Heart right ventricle (tissue), 16 donors: ENCODE measurements at regions not wholly inside any gene's neighbourhood (a gene's known extent, or its start where the extent isn't known, plus 50 kb on each side); places are given as distances from the start of the nearest gene placed in this dataset.
"Not testable (repeated sequence)": the region's sequence is repeated elsewhere in the genome, so short reads cannot be mapped to it uniquely, and the experiment has no call there.

Experiments used
- ATAC-seq, 8 donors: fragments of 200-7000 bp; cut with Tn5 transposase; one replicate each; pipeline ENCODE4 v1.9.1; 2020; ENCODE audit warnings: mild to moderate bottlenecking in 8 of 8, moderate library complexity in 8 of 8, moderate number of reproducible peaks in 1 of 8
- DNase-seq, 2 donors: peaks; one replicate each; pipeline ENCODE4 v3.0.0-alpha.2; 2020
- H3K27ac ChIP-seq, 10 donors: fragments of 200-600 bp; sonication (generic) in 2 of 10; one replicate each; pipeline versions ENCODE4 v1.5.0 to v1.8.0; 2020 to 2022; ENCODE audit warnings: mild to moderate bottlenecking in 3 of 10
- H3K27me3 ChIP-seq, 7 donors: fragments of 200-600 bp; one replicate each; pipeline ENCODE4 v1.8.0; 2021 to 2022; ENCODE audit warnings: mild to moderate bottlenecking in 2 of 7
- H3K36me3 ChIP-seq, 9 donors: fragments of 200-600 bp; sonication (generic) in 1 of 9; one replicate each; pipeline versions ENCODE4 v1.5.0 to v1.8.0; 2020 to 2022; ENCODE audit warnings: mild to moderate bottlenecking in 2 of 9
- H3K4me1 ChIP-seq, 9 donors: fragments of 200-600 bp; sonication (generic) in 1 of 9; one replicate each; pipeline versions ENCODE4 v1.5.0 to v1.8.0; 2020 to 2022; ENCODE audit warnings: mild to moderate bottlenecking in 4 of 9
- H3K4me3 ChIP-seq, 10 donors: fragments of 200-600 bp; sonication (generic) in 2 of 10; one replicate each; pipeline versions ENCODE4 v1.5.0 to v1.8.0; 2020 to 2022; ENCODE audit warnings: mild to moderate bottlenecking in 7 of 10, moderate library complexity in 2 of 10
- H3K9me3 ChIP-seq, 11 donors: fragments of 200-600 bp in 10 of 11; sonication (generic) in 2 of 11; one replicate each; pipeline versions ENCODE4 v1.5.0 to v1.8.0; 2013 to 2022; ENCODE audit warnings: mild to moderate bottlenecking in 2 of 11, control low read depth in 1 of 11, moderate library complexity in 1 of 11
- CTCF ChIP-seq, 9 donors: fragments of 200-600 bp; sonication (generic) in 2 of 9; IDR thresholded peaks; one replicate each; pipeline versions ENCODE4 v1.5.0 to v1.8.0; 2021 to 2022; ENCODE audit warnings: antibody characterized with exemption in 9 of 9, mild to moderate bottlenecking in 5 of 9, moderate library complexity in 1 of 9
- WGBS, 2 donors: extraction: QIAGEN DNeasy Blood & Tissue Kit; methylation state at CpG; one replicate each; pipeline ENCODE4 v1.1.7; 2013; ENCODE audit warnings: inconsistent platforms in 1 of 2; 5-methylcytosine and 5-hydroxymethylcytosine counted together
- intact Hi-C, 10 donors: fragments of 100-400 bp; cut with DNase I; formaldehyde crosslinking; loops; one replicate each; pipeline versions ENCODE4 v1.11.1 to v1.14.2; 2022
- donor health status: Arrhythmogenic right ventricular cardiomyopathy.
- donor health status: ischemic (EF 13 %, LVEDD 7.1; RV severe dilation, severe dysfunction).
- donor health status: healthy with polysubstance abuse.
- donor health status: DM: no; HTN: yes; CAD: no.
- donor health status: DM: no; HTN: no; CAD: no.
- donor health status: ischemic (EF 25% LVEDD 6.9; RV normal size, moderate dysfunction).
- donor health status: ischemic (EF 25% LVEDD 5.7; RV mildly dilated, moderate dysfunction).
- donor health status: healthy.
- donor health status: DM: yes; HTN: yes; CAD: no.
- donor health status: Ischemic cardiomyopathy.
- donor health status: ischemic (EF 35%, LVEDD 5.7; RV mildly dilated, moderate dysfunction).
- donor health status: nonischemic (EF 11% LVEDD 7.7; RV severe dilation, severe dysfunction).
- donor health status: DM: yes; HTN: yes; CAD: no.
- donor health status: PGD.
- donor health status: ischemic (EF 29% LVEDD 5.4; RV normal size, mild dysfunction).
- donor health status: nonischemic (EF 23%, LVEDD 6.1; RV moderate dilation, normal function).

GRCh38 chr1:25171013-25171412 lies 61.3 kb downstream of the SYF2 start:
- H3K27ac ChIP-seq, H3K9me3 ChIP-seq, DNase-seq, H3K4me1 ChIP-seq, ATAC-seq, H3K4me3 ChIP-seq, H3K27me3 ChIP-seq, H3K36me3 ChIP-seq, intact Hi-C loops: not testable (repeated sequence)
- WGBS, 2 donors, result 89 to 92% methylated on average over 4 of the region's 4 CpGs

GRCh38 chr1:25170439-25170838 lies 61.9 kb downstream of the SYF2 start:
- H3K27ac ChIP-seq, result no peak overlapping the region
- peaks cover 0 to 3% (median 0%) of the 10 kb centered on the region in 7 donors for H3K27me3 ChIP-seq
- H3K9me3 ChIP-seq, result no peaks in the 10 kb centered on the region
- no peaks in the 10 kb centered on the region for H3K4me1 ChIP-seq
- intact Hi-C loops, result no loop called here
- 86 to 93% methylated on average over 6 of the region's 6 CpGs for WGBS, 2 donors
- no peak for TF ChIP-seq CTCF (IDR thresholded peaks at IDR 0.05)
- no peaks in the 10 kb centered on the region for H3K36me3 ChIP-seq
- no peak overlapping the region for H3K4me3 ChIP-seq
- no peak for ATAC-seq
- no peak for DNase-seq

GRCh38 chr1:25169610-25170009 lies 62.7 kb downstream of the SYF2 start:
- no peak for TF ChIP-seq CTCF (IDR thresholded peaks at IDR 0.05)
- 87 to 91% methylated on average over 8 of the region's 8 CpGs for WGBS, 2 donors
- Histone ChIP-seq H3K27me3 (peaks cover 0 to 3% (median 0%) of the 10 kb centered on the region in 7 donors), H3K4me1 (no peaks in the 10 kb centered on the region), H3K36me3 (no peaks in the 10 kb centered on the region), H3K27ac (no peak overlapping the region), H3K9me3 (no peaks in the 10 kb centered on the region), H3K4me3 (no peak overlapping the region)
- intact Hi-C loops, result no loop called here
- DNase-seq, result no peak
- no peak for ATAC-seq

- no peak for ATAC-seq
These were observed 63.1 kb downstream of the SYF2 start for GRCh38 chr1:25169168-25169567.

More at GRCh38 chr1:25169168-25169567, 63.1 kb downstream of the SYF2 start:
- Histone ChIP-seq H3K27ac (no peak overlapping the region), H3K9me3 (peaks cover 0 to 4% (median 0%) of the 10 kb centered on the region in 11 donors), H3K27me3 (peaks cover 0 to 4% (median 0%) of the 10 kb centered on the region in 7 donors), H3K36me3 (no peaks in the 10 kb centered on the region), H3K4me3 (no peak overlapping the region), H3K4me1 (no peaks in the 10 kb centered on the region)
- intact Hi-C loops, result no loop called here
- DNase-seq, result no peak
- 93 to 98% methylated on average over 2 of the region's 2 CpGs for WGBS, 2 donors
- TF ChIP-seq CTCF (IDR thresholded peaks at IDR 0.05), result no peak
